Stimulated activated CD8-positive, alpha-beta memory T cell treated with anti-CD3 and anti-CD28 coated beads, Interleukin-15, amount 100 ng/mL, for 4 hours (primary cell): ENCODE measurements at regions not wholly inside any gene's neighbourhood (a gene's known extent, or its start where the extent isn't known, plus 50 kb on each side); places are given as distances from the start of the nearest gene placed in this dataset.
A peak's percentile ranks its signal among the peaks of the same experiment; 100 is the strongest.
"Not testable (repeated sequence)": the region's sequence is repeated elsewhere in the genome, so short reads cannot be mapped to it uniquely, and the experiment has no call there.

Experiments
- DNase-seq, 2 donors: peaks; one replicate each; pipeline ENCODE4 v3.0.0-alpha.2; 2020; ENCODE audit warnings: low read depth in 2 of 2

- not testable (repeated sequence) for DNase-seq
These were observed 674.4 kb downstream of the TLE1 start for GRCh38 chr9:81014945-81015344.

GRCh38 chr9:81013191-81013590, 676.2 kb downstream of the TLE1 start:
- not testable (repeated sequence) for DNase-seq

DNA sequence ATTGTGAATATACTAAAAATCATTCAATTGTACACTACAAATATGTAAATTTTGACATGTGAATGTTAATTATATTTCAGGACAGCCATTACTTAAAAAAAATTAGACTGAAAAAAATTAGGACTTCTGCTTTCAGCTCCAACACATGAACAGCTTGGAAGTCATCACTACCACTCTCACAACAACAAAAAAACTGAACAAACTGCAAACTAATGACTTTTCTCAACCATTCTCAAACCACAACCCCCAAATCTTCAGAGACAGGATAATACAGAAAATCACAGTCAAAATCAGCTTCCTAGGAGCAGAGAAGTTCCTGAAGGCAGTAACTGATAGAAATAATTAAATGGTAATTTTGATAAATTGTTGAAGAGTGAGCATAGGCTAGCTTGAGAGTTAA, 686.4 kb downstream of the TLE1 start:
- no peak for DNase-seq

DNA sequence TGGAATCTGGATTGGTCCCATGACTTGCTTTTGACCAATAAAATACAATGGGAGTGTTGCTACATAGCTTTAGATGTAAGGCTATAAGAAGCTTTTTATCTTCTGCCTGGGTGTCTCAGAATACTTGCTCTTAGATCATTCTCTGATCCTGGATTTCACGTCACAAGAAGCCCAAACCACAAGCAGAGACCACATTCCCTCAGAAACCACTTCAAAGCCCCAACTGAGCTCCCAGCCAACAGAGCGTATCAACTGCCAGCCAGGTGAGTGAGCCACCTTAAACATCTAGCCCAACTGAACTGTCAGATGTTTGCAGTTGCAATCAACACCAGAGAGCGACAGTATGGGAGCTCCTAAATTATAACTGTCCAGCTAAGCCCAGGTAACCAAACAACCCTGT, 687.1 kb downstream of the TLE1 start:
- peak in 1 of 2 donors; percentile 0 for DNase-seq

DNA sequence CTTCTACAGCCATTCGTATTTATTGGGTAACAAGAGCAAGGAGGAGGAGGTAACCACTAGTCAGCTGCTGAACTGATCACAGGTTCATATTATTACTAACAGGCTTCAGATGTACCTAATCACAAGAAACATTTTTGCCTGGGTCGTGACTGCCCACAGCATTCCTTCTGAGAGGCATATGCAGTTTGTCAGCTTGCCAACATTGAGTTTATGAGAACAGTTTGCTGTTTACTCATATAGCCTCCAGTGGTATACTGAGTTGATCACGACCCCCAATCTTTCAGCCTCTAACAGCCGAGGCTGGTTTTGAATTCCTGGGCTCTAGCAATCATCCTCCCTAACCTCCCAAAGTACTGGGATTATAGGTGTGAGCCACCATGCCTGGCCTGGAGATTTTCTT, 693.6 kb downstream of the TLE1 start:
- DNase-seq = no peak

DNA sequence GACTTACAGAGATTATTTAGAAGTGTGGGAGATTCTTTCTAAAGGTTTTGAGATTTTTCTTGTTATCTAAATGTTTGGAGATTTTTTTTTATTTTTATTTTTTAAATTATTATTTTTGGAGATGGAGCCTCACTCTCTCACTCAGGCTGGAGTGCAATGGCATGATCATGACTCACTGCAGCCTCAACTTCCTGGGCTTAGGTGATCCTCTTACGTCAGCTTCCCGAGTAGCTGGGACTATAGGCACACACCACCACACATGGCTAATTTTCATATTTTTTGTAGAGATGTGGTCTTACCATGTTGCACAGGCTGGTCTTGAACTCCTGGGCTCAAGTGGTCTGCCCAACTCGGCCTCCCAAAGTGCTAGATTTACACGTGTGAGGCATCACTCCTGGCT, 694.5 kb downstream of the TLE1 start:
- no peak for DNase-seq

DNA sequence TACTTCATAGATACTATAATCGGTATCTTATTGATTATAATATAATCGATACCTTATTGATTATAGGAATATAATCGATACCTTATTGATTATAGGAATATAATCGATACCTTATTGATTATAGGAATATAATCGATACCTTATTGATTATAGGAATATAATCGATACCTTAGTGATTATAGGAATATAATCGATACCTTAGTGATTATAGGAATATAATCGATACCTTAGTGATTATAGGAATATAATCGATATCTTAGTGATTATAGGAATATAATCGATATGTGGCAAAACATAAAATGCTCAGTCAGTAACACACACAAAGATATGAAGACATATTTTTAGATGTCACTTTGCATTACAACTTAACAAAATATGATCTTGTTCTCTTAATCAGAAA, 703.8 kb downstream of the TLE1 start:
- DNase-seq = not testable (repeated sequence)

DNA sequence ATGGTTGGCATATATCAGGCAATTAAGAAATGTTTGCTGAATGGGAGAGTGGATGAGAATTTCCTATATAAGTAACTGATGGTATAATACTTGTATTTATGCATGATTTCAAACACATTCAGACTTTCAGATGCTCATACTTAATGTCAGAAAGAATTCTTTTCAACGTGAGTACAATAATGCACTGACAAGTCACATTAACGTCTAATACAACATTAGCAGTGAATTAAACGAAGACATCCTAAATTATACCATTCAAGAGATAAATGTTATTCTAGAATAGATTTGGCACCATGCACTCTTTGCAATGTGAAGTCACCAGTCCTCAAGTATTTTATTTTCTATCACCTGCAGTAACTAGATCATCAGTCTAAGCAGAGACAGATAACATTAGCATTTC, 712.9 kb downstream of the TLE1 start:
- DNase-seq = no peak

DNA sequence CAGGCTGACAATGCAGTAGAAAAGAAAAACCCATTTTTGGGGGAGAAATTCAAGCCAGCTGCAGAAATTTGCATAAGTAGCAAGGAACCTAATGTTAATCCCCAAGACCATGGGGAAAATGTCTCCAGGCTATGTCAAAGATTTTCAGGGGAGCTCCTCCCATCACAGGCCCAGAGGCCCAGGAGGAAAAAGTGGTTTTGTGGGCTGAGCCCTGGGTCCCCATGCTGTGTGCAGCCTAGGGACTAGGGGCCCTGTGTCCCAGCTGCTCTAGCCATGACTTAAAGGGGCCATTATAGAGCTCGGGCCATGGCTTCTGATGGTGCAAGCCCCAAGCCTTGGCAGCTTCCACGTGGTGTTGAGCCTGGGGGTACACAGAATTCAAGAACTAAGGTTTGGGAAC, 719.0 kb downstream of the TLE1 start:
- DNase-seq = not testable (repeated sequence)

- DNase-seq = no peak
These were observed 720.7 kb downstream of the TLE1 start for GRCh38 chr9:80968611-80969010.

DNA sequence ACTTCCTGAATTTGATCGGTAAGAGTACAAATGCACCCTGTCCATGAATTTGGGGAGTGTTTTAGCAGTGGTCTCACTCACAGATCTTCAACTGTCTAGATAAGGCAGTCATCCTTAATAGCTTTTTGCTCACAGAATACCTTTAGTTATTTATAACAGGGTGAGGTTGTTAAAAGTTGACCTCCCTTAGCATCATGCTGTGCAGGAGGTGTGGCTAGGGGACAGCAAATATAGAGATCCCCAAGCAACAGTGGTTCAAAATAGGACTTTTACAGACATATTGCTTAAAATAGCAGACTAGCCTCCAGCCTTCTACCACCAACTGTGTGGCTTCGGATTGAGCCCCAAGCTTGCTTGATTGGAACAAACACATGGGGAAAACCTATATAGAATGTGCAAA, 724.4 kb downstream of the TLE1 start:
- no peak for DNase-seq

DNA sequence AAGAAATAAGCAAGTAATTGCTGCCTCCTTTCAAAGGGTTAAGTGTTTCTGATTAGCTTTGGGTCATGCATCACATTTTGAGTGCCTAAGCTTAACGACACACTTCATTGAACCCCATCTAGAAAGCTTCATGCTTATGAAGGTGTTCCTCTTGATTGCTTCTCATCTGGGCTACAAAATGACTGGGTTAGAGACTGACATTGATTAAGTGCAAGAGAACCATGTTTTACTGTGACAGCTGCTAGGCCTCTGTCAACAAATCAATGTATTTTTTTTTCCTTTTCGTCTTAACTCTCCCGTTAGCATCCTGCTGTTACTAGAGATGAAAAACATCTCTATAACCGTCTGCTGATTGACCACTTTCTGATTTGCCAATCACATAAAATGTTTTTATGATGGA, 725.0 kb downstream of the TLE1 start:
- no peak for DNase-seq

DNA sequence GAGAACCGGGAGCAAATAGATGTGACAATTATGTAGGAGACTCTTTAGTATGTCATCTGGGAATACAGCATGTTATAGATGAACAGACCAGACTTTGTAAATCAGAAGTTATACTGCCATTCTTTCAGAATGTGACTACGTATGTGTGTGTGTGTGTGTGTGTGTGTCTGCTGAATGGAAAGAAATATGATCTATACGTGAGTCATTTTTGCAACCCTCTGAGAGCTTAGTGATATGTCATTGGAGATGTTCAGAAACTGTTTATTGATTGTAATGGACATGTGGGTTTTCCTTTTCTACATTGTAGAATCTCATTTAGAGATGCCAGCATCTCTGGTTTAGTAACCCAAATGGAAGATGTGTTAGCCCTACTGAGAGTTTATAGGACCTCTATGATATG, 731.5 kb downstream of the TLE1 start:
- no peak for DNase-seq

DNA sequence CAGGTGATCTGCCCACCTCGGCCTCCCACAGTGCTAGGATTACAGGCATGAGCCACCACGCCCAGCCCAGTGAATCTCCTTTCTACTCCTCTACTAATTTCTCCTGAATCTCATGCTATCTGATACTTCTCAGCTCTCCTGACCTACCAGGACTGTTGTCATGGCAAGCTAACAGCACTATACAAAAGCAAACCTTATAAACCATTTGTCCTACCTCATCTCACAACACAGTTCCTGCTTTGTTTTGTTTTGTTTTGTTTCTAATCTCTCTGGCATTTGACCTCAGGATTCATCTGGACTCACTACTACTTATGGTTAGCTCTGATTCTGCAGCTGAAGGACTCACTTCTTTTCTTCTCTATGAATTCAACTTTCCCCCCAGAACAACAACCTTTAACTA, 734.8 kb downstream of the TLE1 start:
- DNase-seq = no peak

DNA sequence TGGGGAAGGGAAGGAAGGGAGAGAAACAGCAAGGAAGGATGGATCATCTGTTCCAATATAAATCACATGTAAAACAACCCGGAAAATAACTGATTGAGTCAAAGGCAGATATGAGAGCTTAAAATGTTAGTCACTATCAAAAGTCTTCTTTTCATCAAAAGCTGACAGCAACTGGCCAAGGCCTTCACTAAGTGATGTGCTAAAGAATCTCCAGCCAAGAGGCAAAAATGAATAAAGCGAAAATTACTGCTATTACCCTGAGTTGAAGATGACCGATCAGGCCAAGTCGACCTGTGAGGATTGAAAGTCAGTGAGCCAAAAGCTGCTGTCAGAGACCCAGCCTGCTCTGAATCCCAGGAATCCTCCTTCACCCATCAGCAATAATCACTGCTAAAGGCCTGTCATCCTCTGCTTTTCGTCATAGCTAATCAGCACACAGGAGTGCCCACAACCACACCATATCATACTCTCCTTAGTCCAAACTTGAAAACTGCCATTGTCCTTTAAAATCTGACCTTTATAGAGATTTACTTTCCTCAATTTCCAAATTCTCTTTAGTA, 736.9 kb downstream of the TLE1 start:
- DNase-seq = no peak

GRCh38 chr9:80951675-80952074, 737.7 kb downstream of the TLE1 start:
- DNase-seq = no peak

DNA sequence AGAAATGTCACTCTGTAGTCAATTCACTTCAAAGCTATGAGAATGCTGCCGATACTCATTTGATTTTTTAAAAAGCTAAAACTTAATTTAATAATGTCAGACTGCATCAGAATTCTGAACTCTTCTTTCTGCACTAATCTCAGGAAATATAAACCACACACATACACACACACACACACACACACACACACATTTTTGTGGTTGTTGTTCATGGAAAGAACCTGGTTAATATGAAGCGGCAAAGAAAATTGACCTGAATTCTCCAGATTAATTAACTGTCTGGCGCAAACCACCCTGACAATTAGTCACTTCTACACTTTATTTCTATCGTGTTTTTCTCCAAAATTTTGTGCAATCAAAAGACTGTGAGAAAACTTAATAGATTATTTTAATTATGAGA, 740.5 kb downstream of the TLE1 start:
- no peak for DNase-seq

DNA sequence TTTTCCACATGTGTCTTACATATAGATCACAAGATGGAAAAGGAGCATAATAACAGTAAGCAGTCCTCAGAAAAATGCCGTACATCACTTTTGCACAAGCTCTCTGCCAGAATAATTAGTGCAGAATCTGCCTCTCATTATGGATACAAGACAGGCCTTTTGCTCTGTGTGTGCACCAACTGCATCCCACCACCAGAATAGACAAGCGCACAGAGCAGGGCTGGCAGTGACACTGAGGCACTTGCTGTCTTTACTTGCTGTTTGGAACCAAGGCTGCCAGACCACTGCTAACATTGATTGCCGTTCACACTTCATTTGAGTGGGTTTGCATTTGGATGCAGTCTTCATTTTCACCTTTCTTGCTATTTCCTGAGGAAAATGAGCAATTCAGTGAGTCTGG, 741.3 kb downstream of the TLE1 start:
- DNase-seq = no peak

DNA sequence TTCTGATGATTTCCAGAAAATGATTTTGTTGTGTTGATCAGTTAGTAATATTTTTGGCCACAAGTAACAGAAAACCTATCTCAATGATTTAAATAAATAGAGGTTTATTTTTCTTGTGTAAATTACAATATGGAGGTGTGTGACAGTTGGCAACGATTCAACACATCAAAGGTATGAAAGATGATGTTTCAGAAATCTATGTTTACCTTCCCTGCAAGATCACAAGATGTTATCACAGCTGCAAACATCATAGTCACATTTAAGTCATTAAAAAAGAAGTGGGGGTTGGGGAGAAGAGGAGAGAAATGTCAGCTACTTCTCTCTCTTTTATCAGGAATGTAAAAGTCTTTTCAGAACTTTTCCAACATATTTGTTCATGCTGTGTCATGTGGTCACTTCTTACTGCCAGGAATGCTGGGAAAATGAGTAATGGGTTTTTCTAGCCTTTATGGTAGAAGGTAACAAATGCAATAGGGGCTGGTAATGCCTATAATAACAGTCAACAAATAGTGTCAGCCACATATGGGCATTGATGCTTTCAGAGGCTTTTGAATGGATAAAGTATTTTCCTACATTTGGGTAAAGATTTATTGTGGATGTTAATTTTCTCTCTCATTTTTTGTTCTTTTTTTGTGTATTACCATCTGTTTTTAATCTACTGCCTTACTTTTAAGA, 742.7 kb downstream of the TLE1 start:
- no peak for DNase-seq

GRCh38 chr9:80945436-80945835, 743.9 kb downstream of the TLE1 start:
- DNase-seq = no peak

- no peak for DNase-seq
These were observed 751.7 kb downstream of the TLE1 start for GRCh38 chr9:80937645-80938044.

DNA sequence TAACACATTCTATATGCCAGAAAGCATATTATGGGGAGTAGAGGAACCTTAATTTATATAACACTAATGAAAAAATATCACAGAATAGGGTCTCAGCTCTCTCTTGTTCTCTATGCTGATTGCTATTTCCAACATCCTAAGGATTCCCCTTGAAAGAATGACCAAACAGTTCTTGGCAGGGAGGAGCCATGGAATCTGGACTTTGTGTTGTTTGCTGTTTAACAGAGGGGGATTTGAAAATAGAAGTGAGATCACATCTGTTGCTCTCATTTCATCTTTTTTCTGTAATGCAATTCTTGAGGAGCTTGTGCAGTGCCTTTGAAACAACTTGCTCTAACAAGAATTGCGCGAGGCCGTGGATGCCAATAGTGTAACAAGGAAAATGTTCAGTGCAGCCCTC, 755.3 kb downstream of the TLE1 start:
- no peak for DNase-seq

GRCh38 chr9:80932947-80933780, 756.2 kb downstream of the TLE1 start:
- no peak for DNase-seq
